ENCODE measurements at regions not wholly inside any gene's neighbourhood (a gene's known extent, or its start where the extent isn't known, plus 50 kb on each side); places are given as distances from the start of the nearest gene placed in this dataset.

- Mint-ChIP-seq H3K27me3 (ENCODE audit: low read depth) (peaks cover 14% of the 10 kb centered on the region), H3K36me3 (ENCODE audit: low read depth) (no peaks in the 10 kb centered on the region), H3K9me3 (no peaks in the 10 kb centered on the region), H3K27ac (no peak overlapping the region), H3K4me3 (no peak overlapping the region), H3K4me1 (no peaks in the 10 kb centered on the region)
- no peak for TF ChIP-seq CTCF (IDR thresholded peaks at IDR 0.05; ENCODE audit: unreplicated experiment in 3 of 3)
Observed at GRCh38 chr17:77001487-77001886, 133.3 kb downstream of the MGAT5B start.

DNA sequence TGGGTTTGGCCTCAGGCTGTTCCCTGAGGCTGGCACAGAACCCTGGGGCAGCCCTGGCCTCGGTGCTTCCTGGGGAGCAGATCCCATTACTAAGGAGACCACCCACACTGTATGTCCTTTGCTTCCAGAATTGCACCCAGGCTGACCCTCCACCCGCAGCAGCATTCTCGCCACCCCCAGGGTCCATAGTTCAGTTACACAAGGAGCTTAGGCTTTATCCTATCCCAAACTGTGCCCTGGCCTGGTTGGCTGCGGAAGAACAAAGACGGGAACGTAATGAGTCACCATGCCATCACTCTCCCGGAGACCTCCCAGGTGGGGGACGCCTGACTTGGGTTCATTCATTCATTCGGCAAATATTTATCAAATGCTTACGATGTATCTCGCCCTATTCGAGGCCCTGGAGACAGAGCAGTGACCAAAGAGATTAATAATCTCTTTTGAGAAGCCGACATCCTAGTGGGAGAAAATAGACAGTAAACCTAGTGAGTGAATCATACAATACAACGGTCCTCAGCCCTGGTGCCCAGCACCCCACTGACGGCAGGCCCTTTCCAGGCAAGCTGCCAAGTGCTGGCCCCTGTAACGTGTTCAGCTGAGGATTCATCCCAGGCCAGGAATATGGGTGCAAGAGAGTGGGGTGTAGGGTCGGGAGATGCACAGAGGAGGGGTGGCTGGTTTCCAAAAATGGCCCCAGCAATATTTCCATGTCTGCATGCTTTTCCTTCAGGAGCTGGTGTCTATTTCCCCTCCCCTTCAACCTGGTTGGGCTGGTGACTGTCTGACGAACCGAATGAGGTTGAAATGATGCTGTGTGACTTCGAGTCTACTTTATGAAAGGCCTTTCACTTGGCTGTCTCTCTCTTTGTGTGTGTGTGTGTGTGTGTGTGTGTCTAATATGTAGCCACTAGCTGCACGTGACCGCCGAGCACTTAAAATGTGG, 134.2 kb downstream of the MGAT5B start:
- Mint-ChIP-seq H3K9me3 (no peaks in the 10 kb centered on the region), H3K27me3 (ENCODE audit: low read depth) (peaks cover 18% of the 10 kb centered on the region), H3K27ac (no peak overlapping the region), H3K4me1 (no peaks in the 10 kb centered on the region), H3K4me3 (no peak overlapping the region), H3K36me3 (ENCODE audit: low read depth) (no peaks in the 10 kb centered on the region)
- no peak for TF ChIP-seq CTCF (IDR thresholded peaks at IDR 0.05; ENCODE audit: unreplicated experiment in 3 of 3)

GRCh38 chr17:77003699-77004098, 135.5 kb downstream of the MGAT5B start:
- no peak for TF ChIP-seq CTCF (IDR thresholded peaks at IDR 0.05; ENCODE audit: unreplicated experiment in 3 of 3)
- Mint-ChIP-seq H3K27me3 (ENCODE audit: low read depth) (peaks cover 19% of the 10 kb centered on the region), H3K27ac (no peak overlapping the region), H3K4me1 (no peaks in the 10 kb centered on the region), H3K36me3 (ENCODE audit: low read depth) (no peaks in the 10 kb centered on the region), H3K9me3 (peaks cover 5% of the 10 kb centered on the region), H3K4me3 (no peak overlapping the region)

DNA sequence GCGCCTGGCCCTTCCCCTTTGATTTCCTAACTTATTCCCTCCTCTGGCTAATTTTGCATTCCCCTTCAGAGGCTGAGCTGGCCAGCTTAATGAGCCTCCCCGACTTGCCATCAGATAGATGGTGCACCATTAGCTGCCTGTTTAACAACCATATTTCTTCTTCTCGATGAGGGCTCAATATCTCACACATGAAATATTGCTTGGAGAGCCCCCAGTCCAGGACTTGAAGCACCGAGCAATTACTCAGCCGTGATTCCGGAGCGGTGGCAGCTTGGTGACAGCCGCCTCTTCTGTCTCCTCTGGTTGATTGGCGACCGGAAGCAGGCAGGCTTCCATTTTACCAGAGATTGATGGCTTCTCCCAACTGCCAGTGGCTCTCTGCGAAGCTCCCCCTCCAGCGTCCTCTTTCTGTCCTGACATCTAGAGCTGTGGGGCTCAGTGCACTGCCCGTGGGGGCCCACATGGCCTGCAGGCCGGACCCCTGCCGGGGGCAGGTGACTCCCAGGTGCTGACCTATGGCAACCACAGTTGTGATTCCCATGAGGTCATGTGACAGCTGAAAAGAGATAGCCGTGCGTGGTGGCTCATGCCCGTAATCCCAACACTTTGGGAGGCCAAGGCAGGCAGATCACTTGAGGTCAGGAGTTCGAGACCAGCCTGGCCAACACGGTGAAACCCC, 133.7 kb upstream of the SEC14L1 start:
- Mint-ChIP-seq H3K4me1 (no peaks in the 10 kb centered on the region), H3K36me3 (ENCODE audit: low read depth) (peaks cover 5% of the 10 kb centered on the region), H3K4me3 (no peak overlapping the region), H3K27ac (no peak overlapping the region), H3K9me3 (peaks cover 20% of the 10 kb centered on the region), H3K27me3 (ENCODE audit: low read depth) (peaks cover 26% of the 10 kb centered on the region)
- no peak for TF ChIP-seq CTCF (IDR thresholded peaks at IDR 0.05; ENCODE audit: unreplicated experiment in 3 of 3)

DNA sequence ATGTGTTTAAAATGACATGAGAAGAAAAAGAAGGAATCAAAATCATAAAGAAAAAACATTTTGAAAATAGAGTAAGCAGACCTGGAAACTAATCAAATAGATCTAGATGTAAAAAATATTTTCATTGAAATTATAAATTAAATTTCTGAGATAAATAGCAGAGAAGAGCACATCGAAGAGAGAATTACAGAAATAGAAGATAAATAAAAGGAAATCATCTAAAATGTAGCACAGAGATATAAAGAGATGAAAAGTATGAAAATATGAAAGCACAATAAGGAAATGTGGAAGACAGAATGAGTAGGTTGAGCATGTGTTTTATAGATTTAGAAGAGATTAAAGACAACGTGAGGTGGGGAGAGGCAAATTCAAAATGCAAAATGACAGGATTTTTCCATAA, 130.9 kb upstream of the SEC14L1 start:
- Mint-ChIP-seq H3K9me3 (peaks cover 20% of the 10 kb centered on the region), H3K36me3 (ENCODE audit: low read depth) (peaks cover 5% of the 10 kb centered on the region), H3K27ac (no peak overlapping the region), H3K4me3 (no peak overlapping the region), H3K4me1 (no peaks in the 10 kb centered on the region), H3K27me3 (ENCODE audit: low read depth) (peaks cover 26% of the 10 kb centered on the region)
- no peak for TF ChIP-seq CTCF (IDR thresholded peaks at IDR 0.05; ENCODE audit: unreplicated experiment in 3 of 3)
